Putamen (tissue), 1 donor: ENCODE measurements at regions not wholly inside any gene's neighbourhood (a gene's known extent, or its start where the extent isn't known, plus 50 kb on each side); places are given as distances from the start of the nearest gene placed in this dataset.
"Not testable (repeated sequence)": the region's sequence is repeated elsewhere in the genome, so short reads cannot be mapped to it uniquely, and the experiment has no call there.

Source experiments
- DNase-seq: peaks from one replicate; pipeline ENCODE4 v3.0.0-alpha.2; 2016; ENCODE audit warnings: low spot score

DNA sequence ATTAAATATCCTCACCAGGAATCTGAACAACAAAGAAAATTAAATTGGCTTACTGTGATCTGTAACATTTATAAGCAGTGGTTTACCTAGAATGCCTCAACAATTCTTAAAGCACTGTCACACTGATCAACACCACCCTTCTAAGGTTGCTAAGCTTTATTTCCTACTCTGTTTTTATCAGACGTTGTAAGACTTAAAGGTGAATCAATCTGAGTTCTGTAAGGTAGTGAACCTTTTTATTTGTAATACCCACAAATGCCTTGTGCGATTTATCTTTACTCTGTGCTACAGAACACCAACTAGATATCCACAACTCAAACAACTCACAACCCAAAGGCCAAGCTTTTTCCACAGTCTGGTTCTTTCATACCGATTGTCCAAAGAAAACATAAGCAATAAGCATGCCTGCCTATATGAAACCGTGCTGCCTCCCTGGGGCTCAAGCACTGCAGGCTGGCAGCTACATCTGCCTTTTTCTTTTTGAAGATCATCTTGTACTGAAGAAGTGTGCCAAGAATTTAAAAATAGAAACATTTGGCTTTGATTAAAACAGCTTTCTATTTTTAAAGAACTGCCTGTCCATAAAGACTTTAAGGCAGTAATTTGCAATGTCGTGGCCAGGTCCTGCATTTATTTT is 490.7 kb downstream of the NUP35 start:
- peak; percentile 18 for DNase-seq

DNA sequence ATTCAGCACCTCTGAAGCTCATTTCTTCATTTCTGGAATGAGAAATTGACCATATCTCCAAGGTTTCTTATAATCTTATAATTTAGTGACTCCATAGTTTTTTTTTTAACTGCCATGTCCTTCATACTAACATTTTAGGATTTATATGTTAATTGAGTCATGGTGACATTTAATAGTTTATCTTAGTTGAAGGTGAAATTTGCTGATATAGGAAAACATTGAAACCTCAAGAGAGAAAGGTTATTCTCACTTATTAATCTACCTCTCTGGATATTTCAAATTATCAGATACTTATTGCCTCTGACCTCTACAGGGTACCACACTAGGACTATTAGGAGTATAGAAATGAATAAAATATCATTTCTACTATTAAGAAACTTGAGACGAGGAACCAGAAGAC is 499.0 kb downstream of the NUP35 start:
- no peak for DNase-seq

DNA sequence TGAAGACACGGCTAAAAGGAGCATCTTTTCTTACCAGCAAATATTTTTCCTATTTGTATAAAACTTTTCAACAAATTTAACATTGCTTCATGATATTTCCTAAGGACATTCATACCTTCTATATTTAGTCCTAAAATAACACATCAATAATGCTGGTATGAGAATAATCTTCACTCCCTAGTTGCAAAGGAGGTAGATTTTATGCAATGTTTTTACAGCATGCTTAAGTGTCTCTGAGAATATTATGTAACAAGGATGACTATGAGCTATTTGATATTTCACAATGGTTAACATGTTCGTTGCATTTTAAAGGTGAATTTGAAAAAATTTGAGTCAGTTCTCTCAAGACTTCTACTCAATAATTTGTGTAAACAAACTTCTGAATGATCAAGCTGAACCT is 506.7 kb downstream of the NUP35 start:
- no peak for DNase-seq

GRCh38 chr2:183656121-183656520 is 531.9 kb downstream of the NUP35 start:
- no peak for DNase-seq

DNA sequence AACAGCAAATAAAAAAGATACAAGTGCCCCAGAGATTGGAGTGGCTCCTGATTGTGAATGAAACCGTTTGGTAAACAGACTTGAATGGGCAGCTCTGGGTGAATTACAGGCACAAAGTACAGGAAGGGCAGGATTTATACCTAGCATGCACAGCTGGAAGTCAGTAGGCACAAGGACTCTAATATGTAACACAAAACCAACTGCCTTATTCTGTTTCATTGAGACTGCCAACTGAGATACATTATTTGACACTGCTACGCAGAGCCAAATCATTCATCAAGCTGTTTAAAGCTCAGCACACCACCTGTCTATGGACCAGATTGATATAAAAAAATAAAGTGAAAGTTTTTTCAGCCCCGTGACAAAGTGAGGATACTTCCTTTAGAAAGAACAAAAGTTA is 541.2 kb downstream of the NUP35 start:
- DNase-seq: no peak

DNA sequence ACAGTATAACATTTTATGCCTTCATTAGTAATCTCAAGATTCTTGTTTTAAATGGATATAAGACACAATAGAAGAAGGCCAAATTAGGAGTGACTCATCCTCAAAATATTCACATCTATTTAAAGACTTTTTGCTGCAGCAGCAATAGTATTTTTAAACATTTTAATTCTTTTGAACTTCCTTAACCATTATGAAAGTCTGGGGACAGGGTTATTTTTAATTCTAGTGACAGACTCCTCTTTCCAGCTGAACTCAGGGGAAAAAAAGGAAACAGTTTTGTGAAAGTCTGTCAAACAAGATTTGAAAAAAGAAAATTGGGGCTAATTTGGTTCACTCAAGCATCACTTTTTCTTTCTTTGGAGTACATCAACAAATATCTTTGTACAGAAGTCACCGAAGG is 541.8 kb downstream of the NUP35 start:
- peak; percentile 59 for DNase-seq

DNA sequence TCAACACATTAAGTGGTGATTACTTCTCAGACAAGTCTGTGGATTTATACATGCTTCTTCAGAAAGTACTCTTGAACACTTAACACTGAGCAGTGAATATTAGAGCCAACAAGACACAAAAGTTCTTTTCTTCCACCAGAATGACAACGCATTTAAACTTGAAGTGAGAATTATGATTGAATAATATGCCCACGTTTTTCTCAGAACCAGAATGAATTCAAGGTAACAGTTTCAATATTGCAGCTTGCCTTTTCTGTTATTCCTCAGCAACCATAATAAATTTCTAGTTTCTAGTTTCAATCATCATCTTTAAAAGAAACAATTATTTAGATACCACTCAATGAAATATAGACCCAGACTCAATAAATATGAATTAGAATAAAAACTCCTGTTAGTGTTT is 547.0 kb downstream of the NUP35 start:
- DNase-seq: peak; percentile 35

DNA sequence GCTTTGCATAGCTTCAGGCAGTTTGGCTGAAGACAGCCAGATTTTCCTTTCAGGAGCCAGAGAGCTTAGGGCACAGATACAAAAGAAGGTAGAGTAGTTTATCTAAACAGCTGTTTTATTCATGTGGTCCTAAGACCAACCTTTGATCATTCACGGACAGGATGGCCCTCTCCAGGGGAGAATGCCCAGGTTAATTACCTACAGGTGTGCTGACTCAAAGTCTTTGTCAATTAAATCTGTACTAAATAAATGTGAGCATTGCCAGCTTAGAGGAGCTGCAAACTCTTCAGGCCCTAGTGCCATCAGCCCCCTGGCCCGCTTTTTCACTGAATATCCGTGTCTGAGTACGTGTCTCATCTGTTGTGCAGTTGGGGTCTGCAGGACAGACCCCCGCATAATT is 554.7 kb downstream of the NUP35 start:
- no peak for DNase-seq

GRCh38 chr2:183680573-183680972 is 556.3 kb downstream of the NUP35 start:
- no peak for DNase-seq

DNA sequence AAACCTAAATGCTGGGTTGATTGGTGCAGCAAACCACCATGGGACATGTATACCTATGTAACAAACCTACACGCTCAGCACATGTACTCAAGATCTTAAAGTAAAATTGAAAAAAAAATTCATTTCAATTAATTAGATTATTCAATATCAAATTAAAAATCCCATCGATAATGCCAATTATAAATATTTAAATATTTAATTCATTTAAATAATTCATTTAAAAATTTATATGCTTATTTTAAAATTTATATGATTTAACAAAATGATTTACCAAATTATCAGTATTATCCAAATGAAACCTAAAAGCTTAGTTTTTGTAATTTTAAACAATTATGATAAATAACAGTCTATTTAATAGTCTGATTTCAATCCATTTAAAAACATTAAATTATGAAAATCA is 560.4 kb downstream of the NUP35 start:
- no peak for DNase-seq

DNA sequence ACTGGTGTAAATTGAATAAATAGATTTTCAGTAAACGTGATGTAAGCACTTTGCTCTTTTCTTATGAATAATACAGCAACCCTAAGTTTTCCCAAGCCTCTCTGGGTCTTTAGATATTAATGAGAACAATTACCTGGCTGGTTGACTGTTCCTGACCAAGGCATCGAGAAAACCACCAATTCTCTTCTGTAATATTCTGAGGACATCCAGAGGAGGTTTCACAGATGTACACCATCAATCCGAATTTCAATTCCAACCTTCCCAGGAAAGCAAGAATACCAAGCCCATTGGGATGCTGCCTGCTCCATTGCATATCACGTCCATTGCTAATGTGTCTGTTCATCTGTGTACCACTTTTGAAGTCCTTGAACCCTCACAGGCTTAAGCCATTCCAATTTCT is 571.8 kb downstream of the NUP35 start:
- DNase-seq: no peak

GRCh38 chr2:183709829-183710228 is 585.6 kb downstream of the NUP35 start:
- DNase-seq: no peak

DNA sequence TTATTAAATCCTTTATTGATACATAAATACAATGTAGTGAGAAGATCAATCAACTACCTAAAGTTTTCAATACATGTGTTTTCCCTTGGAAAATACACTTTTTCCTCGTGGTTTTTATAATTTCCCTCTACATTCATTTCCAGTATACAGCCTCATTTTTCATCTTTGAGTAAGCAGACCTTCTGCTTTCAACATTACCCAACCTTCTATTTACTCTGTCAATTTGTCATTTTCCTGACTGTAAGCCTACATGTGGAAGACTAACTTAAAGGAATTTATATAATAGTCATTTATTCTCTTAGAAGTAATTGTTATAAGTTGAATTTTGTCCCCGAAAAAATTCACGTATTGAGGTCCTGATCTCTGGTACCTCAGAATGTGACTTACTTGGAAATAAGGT is 594.0 kb downstream of the NUP35 start:
- DNase-seq: no peak

GRCh38 chr2:183723278-183723677 is 599.0 kb downstream of the NUP35 start:
- no peak for DNase-seq

DNA sequence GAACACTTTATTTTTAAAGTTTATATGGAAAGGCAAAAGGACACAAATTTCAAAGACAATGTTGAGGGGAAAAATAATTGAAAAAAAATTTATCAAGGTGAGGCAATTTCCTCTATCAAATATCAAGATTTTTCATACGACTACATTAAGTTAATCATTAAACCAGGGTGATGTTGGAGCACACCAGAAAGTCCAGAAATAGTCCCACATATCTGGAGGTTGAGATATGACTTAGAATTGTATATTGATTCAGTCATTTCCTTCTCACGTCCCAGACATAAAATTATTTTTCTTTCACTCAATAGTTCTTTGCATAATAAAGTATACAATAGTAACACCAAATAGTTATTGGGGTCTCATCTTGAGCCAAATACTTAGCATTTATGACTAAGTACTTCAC is 605.1 kb downstream of the NUP35 start:
- DNase-seq: no peak

- DNase-seq: no peak
Observed at GRCh38 chr2:183740241-183740640, 616.0 kb downstream of the NUP35 start.

DNA sequence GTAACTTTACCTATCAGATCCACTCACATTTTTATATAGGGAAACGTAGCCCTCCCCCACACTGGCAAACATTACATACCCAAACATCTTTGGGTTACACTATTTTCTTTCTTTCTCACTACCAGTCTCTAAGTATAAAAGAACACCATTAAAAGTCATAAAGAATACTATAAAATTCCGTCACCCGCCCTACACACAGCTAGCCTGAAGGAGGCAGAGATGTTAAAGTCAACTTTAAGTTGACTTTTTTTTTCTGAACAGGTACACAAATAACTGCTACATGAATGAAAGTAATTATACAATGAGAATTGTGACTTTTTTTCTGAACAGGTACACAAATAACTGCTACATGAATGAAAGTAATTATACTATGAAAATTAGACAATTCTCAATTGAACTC is 628.3 kb downstream of the NUP35 start:
- DNase-seq: no peak

DNA sequence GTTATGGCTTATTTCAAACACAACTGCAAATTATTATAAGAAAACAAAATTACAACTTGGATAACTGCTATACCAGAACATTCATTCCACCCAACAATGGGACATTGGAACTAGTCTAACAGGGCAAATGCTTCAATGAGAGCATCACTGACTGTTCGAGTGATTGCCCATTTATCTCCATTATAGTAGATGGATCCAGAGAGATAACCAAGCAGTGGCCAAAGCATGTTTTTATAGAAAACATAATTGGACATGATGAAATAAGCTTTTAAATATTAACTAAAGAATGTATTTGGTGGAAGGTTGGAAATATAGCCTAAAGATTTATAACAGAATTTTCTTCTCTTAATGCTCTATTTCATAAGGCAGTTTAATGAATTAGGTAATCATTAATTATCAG is 634.8 kb downstream of the NUP35 start:
- DNase-seq: no peak

GRCh38 chr2:183773775-183774174 is 649.5 kb downstream of the NUP35 start:
- DNase-seq: no peak

DNA sequence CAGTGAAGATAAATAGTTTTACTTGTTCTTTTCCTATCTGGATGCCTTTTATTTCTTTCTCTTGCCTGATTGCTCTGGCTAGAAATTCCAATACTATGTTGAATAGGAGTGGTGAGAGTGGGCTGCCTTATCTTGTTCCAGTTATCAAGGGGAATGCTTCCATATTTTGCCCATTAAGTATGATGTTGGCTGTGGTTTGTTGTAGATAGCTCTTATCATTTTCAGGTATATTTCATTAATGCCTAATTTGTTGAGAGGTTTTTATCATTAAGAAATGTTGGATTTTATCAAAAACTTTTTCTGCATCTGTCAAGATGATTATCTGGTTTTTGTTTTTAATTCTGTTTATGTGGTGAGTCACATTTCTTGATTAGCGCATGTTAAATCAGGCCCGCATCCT is 655.8 kb downstream of the NUP35 start:
- no peak for DNase-seq

DNA sequence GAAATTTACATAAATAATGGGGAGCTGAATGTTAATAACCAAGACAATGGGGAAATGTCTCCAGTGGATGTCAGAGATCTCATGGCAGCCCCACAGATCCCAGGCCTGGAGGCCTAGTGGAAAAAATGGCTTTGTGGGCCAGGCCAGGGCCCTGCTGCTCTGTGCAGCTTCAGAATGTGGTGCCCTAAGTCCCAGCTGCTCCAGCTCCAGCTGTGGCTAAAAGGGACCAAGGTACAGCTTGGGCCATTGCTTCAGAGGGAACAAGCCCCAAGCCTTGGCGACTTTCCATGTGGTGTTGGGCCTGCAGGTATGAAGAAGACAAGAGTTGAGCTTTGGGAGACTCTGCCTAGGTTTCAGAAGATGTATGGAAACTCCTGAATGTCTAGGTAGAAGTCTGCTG is 658.2 kb downstream of the NUP35 start:
- DNase-seq: no peak

DNA sequence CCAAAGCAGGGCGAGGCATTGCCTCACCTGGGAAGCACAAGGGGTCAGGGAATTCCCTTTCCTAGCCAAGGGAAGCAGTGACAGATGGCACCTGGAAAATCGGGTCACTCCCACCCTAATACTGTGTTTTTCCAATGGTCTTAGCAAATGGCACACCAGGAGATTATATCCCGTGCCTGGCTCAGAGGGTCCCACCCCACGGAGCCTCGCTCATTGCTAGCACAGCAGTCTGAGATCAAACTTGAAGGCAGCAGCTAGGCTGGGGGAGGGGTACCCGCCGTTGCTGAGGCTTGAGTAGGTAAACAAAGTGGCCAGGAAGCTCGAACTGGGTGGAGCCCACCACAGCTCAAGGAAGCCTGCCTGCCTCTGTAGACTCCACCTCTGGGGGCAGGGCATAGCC is 664.6 kb downstream of the NUP35 start:
- DNase-seq: not testable (repeated sequence)

- not testable (repeated sequence) for DNase-seq
Observed at GRCh38 chr2:183792165-183792924, 668.1 kb downstream of the NUP35 start.

- DNase-seq: no peak
Observed at GRCh38 chr2:183798535-183798934, 674.3 kb downstream of the NUP35 start.
